ENCODE measurements at regions not wholly inside any gene's neighbourhood (a gene's known extent, or its start where the extent isn't known, plus 50 kb on each side); places are given as distances from the start of the nearest gene placed in this dataset.

GRCh38 chr2:241956521-241957110, 87.1 kb downstream of the RTP5 start:
- DNase-seq = no peak
- Mint-ChIP-seq H3K9me3 (ENCODE audit: low read depth, unreplicated experiment) (peaks cover 4% of the 10 kb centered on the region), H3K36me3 (ENCODE audit: insufficient read depth, unreplicated experiment) (peaks cover 5% of the 10 kb centered on the region), H3K27me3 (ENCODE audit: unreplicated experiment) (peaks cover 33% of the 10 kb centered on the region), H3K27ac (ENCODE audit: unreplicated experiment) (no peak overlapping the region), H3K4me1 (ENCODE audit: low read depth, unreplicated experiment) (no peaks in the 10 kb centered on the region), H3K4me3 (ENCODE audit: low read depth, unreplicated experiment) (no peak overlapping the region)
- no TSS peak for BruUV-seq (replicated peaks)
- TF ChIP-seq CTCF (IDR thresholded peaks at IDR 0.05; ENCODE audit: unreplicated experiment) = no peak
- CTCF ChIA-PET = no interaction called here
- intact Hi-C loops (cut with micrococcal nuclease; ENCODE audit: unreplicated experiment) = no loop called here

- TF ChIP-seq CTCF (IDR thresholded peaks at IDR 0.05; ENCODE audit: unreplicated experiment) = no peak
- no peaks in the 10 kb centered on the region for H3K4me1 Mint-ChIP-seq (ENCODE audit: low read depth, unreplicated experiment)
- peaks cover 4% of the 10 kb centered on the region for H3K9me3 Mint-ChIP-seq (ENCODE audit: low read depth, unreplicated experiment)
- DNase-seq = no peak
- H3K4me3 Mint-ChIP-seq (ENCODE audit: low read depth, unreplicated experiment) = no peak overlapping the region
- H3K27me3 Mint-ChIP-seq (ENCODE audit: unreplicated experiment) = peaks cover 40% of the 10 kb centered on the region
- no TSS peak for BruUV-seq (replicated peaks)
- intact Hi-C loops (cut with micrococcal nuclease; ENCODE audit: unreplicated experiment) = no loop called here
- H3K36me3 Mint-ChIP-seq (ENCODE audit: insufficient read depth, unreplicated experiment) = peaks cover 5% of the 10 kb centered on the region
- CTCF ChIA-PET = no interaction called here
- H3K27ac Mint-ChIP-seq (ENCODE audit: unreplicated experiment) = no peak overlapping the region
These were observed 87.7 kb downstream of the RTP5 start for GRCh38 chr2:241957276-241957675.

- H3K4me1 Mint-ChIP-seq (ENCODE audit: low read depth, unreplicated experiment) = no peaks in the 10 kb centered on the region
- H3K36me3 Mint-ChIP-seq (ENCODE audit: insufficient read depth, unreplicated experiment) = peaks cover 5% of the 10 kb centered on the region
- H3K9me3 Mint-ChIP-seq (ENCODE audit: low read depth, unreplicated experiment) = peaks cover 4% of the 10 kb centered on the region
- no peak overlapping the region for H3K27ac Mint-ChIP-seq (ENCODE audit: unreplicated experiment)
- CTCF ChIA-PET = no interaction called here
- no peak overlapping the region for H3K4me3 Mint-ChIP-seq (ENCODE audit: low read depth, unreplicated experiment)
- no peak for DNase-seq
- intact Hi-C loops (cut with micrococcal nuclease; ENCODE audit: unreplicated experiment) = no loop called here
- H3K27me3 Mint-ChIP-seq (ENCODE audit: unreplicated experiment) = peaks cover 44% of the 10 kb centered on the region
- TF ChIP-seq CTCF (IDR thresholded peaks at IDR 0.05; ENCODE audit: unreplicated experiment) = no peak
- no TSS peak for BruUV-seq (replicated peaks)
These were observed 89.5 kb downstream of the RTP5 start for GRCh38 chr2:241958818-241959545.

DNA sequence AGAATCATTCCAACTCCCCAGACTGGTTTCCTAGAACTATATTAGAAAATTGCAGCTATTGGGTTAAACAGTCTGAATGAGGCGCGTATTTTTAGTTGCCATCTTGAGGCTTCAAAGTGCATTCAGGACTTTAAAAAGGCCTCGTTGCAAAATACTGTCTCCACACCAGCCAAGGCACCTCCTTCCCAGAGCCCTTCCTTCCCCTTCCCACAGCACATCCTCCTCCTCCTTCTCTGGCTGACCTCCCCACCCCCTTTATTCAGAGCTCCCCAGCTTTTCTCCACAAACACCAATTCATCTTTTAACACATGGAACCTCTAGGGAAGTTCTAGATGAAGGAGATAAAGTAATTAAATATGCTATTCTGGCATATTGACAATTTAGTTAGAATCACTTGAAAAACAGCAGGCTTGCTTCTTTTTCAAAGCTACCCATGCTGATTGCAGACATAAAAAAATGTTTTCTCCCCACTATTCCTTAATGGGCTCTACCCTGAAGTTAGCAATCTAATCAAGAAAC, 90.3 kb downstream of the RTP5 start:
- no peak for TF ChIP-seq CTCF (IDR thresholded peaks at IDR 0.05; ENCODE audit: unreplicated experiment)
- Mint-ChIP-seq H3K4me3 (ENCODE audit: low read depth, unreplicated experiment) (no peak overlapping the region), H3K9me3 (ENCODE audit: low read depth, unreplicated experiment) (peaks cover 4% of the 10 kb centered on the region), H3K27me3 (ENCODE audit: unreplicated experiment) (peaks cover 38% of the 10 kb centered on the region), H3K4me1 (ENCODE audit: low read depth, unreplicated experiment) (no peaks in the 10 kb centered on the region), H3K36me3 (ENCODE audit: insufficient read depth, unreplicated experiment) (peaks cover 5% of the 10 kb centered on the region), H3K27ac (ENCODE audit: unreplicated experiment) (no peak overlapping the region)
- no peak for DNase-seq
- CTCF ChIA-PET = no interaction called here
- intact Hi-C loops (cut with micrococcal nuclease; ENCODE audit: unreplicated experiment) = loop anchor here (5.0 kb wide), 1 partner anchor 52 kb away; no protein-coding TSS in a partner anchor
- no TSS peak for BruUV-seq (replicated peaks)
